Activated CD8-positive, alpha-beta memory T cell treated with anti-CD3 and anti-CD28 coated beads for 24 hours (primary cell): ENCODE measurements at regions not wholly inside any gene's neighbourhood (a gene's known extent, or its start where the extent isn't known, plus 50 kb on each side); places are given as distances from the start of the nearest gene placed in this dataset.
"Not testable (repeated sequence)": the region's sequence is repeated elsewhere in the genome, so short reads cannot be mapped to it uniquely, and the experiment has no call there.

ENCODE experiments used
- DNase-seq: peaks from one replicate; pipeline ENCODE4 v3.0.0-alpha.2; 2020

- no peak for DNase-seq
Measured at GRCh38 chr12:9449181-9449580, 158.5 kb downstream of the KLRB1 start.

GRCh38 chr12:9448648-9449047, 159.1 kb downstream of the KLRB1 start:
- not testable (repeated sequence) for DNase-seq

DNA sequence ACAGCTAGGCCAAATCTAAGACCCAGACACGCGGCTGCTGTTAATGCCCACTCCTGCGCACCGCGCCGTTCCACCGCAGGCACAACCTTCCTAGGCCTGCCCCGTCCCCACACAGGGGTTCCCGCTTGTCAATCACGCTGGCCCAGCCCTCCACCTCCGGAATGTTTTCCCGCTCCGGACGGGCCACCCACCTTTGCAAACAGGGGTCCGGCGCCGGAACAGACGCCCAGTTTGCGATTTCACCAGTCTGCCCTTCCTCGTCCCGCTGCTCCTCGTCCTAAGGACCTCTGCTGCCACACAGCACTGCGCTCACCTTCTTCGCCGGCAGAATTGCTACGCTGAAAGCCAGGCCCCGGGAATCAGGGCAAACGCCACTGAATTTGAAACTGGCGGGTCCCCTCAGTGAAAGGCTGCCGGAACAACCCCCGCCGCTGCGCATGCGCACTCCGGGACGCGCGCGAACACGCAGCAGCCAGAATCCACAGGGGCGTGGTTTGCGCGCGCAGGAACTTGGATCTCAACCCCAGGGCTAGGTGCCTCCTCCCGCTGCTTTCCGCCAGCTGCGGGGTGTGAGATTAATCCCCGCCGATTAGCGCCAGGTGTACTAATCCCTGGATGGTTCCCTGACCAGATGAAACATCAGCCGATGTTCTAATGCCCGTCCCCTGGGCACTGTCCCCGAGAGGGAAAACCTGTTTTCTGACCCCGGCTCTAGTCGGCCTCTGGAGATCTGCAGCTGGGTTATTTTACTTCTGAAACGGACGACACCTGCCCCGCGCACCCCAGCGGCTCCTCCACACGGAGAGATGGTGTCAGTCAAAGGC, 159.7 kb downstream of the KLRB1 start:
- peak; percentile 96 for DNase-seq

DNA sequence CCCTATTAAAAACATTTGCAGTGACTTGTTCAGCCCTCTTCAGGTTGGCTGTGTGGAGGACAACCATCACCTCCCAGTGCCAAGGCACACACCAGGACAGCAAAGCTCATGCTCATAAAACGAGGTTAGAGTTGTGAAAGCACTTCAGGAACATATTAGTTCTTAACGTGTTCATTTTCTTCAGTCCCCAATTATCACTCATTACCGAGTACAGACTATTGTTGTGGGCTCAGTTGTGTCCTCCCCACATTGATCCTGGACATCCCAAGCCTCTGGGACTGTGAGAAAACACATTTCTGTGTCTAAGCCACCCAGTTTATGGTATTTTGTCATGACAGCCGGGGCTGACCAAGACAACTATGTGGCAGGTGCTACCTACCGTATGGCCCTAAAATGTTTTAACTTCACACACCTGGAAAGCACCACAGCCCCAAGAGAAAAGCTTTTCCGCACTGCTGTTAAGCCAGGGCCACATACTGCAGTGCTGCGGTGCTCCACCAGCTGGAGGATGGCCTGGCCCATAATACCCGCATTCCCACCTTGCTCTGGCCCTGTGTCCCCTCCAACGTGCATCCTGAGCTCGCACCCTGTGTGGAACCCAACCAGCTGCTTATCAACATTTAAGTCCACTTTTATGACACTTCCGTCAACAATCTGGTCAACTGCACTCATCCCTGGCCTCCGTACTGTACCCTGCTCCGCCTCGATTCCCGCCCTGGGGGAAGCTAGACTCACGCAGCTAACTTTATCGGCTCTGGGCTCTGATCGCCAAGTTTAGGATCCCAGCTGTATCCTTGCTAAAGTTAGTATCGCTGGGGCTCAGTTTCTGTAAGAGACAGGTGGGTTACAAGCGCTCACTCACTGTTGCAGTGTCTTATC, 160.6 kb downstream of the KLRB1 start:
- DNase-seq: peak; percentile 73

DNA sequence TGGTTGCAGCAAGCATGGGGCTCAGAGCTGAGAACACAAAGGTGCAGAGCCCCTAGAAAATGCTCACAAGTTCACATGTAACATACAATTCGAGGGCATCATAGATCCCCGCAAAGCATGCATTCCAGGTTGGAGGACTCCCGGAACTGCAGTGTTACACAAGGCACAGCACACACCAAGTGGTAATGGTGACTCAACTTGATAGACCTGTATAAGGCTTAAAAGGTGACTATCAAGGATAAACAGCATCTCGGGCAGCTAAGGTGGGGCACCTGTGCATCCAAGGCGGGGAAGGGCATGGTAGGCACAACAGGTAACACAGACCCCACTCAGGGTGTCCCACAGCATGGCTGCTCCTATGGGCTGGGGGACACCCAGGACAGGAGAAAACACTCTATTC, 167.3 kb downstream of the KLRB1 start:
- DNase-seq: not testable (repeated sequence)

- DNase-seq: not testable (repeated sequence)
Measured at GRCh38 chr12:9435682-9436081, 172.0 kb downstream of the KLRB1 start.

GRCh38 chr12:9430385-9430784, 177.3 kb downstream of the KLRB1 start:
- DNase-seq: not testable (repeated sequence)

DNA sequence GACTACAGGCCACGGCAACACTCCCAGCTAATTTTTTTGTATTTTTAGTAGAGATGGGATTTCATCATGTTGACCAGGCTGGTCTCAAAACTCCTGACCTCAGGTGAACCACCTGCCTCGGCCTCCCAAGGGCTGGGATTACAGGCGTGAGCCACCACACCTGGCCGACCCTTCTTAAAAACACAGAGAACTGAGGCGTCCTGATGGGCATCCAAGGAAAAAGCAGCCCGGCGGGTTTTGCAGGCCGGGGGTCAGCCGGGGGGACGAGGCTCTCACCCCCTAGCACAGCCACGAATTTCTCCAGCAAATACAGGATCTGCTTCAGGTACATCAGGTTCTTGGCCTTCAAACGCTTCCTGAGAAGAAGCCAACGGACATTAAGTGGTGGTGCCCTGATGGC, 178.9 kb downstream of the KLRB1 start:
- DNase-seq: not testable (repeated sequence)

GRCh38 chr12:9425429-9425828, 182.3 kb downstream of the KLRB1 start:
- DNase-seq: peak; percentile 30

GRCh38 chr12:9424175-9424740, 183.5 kb downstream of the KLRB1 start:
- peak; percentile 37 for DNase-seq

DNA sequence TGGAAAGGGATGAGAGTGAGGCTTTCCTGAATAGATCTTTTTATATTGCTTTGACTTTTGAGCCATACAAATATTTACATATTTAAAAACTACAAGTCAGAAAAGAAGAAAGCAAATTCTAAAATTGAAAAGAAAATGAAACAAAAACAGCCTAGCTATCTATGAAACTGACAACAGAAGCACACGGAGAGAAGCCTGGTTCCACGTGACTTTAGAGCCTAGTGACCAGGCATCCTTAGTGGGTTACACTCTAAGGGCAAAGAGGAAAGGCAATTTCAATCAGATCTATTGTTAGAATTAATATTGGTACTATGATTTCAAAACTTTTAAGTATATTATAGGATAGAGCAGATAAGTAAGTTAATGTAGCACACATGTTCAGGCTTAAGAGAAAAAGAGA, 185.0 kb downstream of the KLRB1 start:
- DNase-seq: not testable (repeated sequence)

- not testable (repeated sequence) for DNase-seq
Measured at GRCh38 chr12:9421520-9422086, 186.1 kb downstream of the KLRB1 start.

DNA sequence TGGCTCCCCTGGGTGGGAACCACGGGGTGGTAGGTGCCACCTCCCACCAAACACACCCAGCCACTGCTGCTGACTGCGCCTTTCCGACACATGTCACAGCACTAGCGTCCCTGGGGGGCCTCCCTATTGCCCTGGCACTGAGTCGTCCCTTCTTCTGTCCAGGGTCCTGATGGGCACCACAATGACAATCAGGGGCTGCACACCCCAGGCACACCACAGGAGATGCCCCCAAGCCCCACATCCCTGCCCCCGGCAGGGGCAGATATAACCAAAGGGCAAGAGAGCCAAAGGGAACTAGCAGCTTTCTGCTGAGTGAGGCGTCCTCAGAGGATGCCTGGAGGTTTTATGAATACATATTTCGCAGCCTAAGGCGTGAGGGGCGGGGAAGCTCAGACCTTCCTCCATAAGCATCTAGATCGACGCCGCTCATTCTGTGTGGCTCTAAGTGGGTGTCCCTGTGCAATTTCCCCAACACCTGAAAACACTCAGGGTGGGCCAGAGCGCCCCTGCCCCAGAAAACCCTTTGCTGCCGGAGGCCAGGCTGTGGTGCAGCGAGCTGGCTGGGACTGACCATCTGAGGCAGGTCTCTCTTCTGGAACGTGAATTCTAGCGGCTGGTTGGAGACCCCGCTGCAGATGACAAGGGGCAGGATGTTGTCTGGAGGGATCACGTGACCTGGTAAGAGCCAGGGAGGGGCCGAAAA, 186.7 kb downstream of the KLRB1 start:
- DNase-seq: peak; percentile 53

GRCh38 chr12:9418669-9419041, 189.1 kb downstream of the KLRB1 start:
- peak; percentile 19 for DNase-seq

- DNase-seq: peak; percentile 51
Measured at GRCh38 chr12:9417947-9418668, 189.6 kb downstream of the KLRB1 start.

GRCh38 chr12:9417341-9417740, 190.4 kb downstream of the KLRB1 start:
- DNase-seq: peak; percentile 50

DNA sequence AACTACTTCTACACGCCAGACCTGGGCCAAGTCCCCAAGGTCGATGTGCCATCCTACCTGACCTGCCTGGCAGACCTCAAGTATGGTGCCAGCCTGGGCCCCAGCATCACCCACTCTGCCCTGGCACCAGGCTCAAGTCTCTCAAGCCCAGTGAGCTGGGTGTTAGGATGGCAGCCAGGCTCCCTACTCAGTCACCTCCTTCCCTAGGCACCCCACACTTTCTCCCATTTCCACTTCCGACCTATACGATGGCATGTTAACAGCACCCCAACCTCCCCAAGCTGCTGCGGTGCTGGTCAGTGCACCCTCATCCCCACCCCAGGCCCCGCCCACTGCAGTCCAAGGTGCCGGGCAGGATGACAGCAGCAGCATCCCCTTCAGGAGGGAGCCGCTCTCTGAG, 191.4 kb downstream of the KLRB1 start:
- peak; percentile 49 for DNase-seq

GRCh38 chr12:9415898-9416297, 191.8 kb downstream of the KLRB1 start:
- not testable (repeated sequence) for DNase-seq

GRCh38 chr12:9413862-9414261, 193.9 kb downstream of the KLRB1 start:
- peak; percentile 41 for DNase-seq

- not testable (repeated sequence) for DNase-seq
Measured at GRCh38 chr12:9412459-9412858, 195.3 kb downstream of the KLRB1 start.

GRCh38 chr12:9411616-9412268, 196.0 kb downstream of the KLRB1 start:
- not testable (repeated sequence) for DNase-seq
